Epithelial cell of proximal tubule (primary cell): ENCODE measurements at regions not wholly inside any gene's neighbourhood (a gene's known extent, or its start where the extent isn't known, plus 50 kb on each side); places are given as distances from the start of the nearest gene placed in this dataset.

Experiments used
- DNase-seq: peaks from one replicate; pipeline ENCODE4 v3.0.0-alpha.2; 2011; ENCODE audit warnings: low read depth
- H3K4me3 ChIP-seq: 2 replicates; pipeline ENCODE4 v1.5.1; 2011; ENCODE audit warnings: low read depth, mild to moderate bottlenecking, low read length
- CTCF ChIP-seq: conservative IDR thresholded peaks from 2 replicates; pipeline ENCODE4 v1.5.1; 2012; ENCODE audit warnings: low read depth, mild to moderate bottlenecking, low read length

DNA sequence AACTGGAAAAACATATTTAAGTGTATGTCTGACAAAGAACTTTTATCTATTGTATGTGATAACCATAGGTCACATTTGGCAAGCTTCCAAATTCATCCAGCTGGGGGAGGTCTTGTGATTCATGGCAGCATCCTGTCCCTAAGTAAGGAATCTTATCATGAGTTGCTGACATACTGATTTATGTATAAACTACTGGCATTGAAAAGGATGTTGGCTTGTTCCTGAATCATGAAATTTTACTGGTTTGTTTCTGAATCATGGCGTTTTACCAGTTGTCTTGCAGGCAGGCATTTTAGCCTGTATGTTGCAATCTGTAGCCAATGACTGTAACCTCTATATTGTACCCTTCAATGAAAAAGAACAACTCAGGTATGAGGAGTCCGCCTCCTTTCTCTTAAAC lies 244.8 kb downstream of the IPO8 start:
- no peak overlapping the region for H3K4me3 ChIP-seq
- TF ChIP-seq CTCF, result no peak
- DNase-seq, result no peak

- TF ChIP-seq CTCF, result no peak
- H3K4me3 ChIP-seq, result no peak overlapping the region
- DNase-seq, result no peak
These were observed 245.4 kb downstream of the IPO8 start for GRCh38 chr12:30450226-30450625.

GRCh38 chr12:30448038-30448437 lies 247.6 kb downstream of the IPO8 start:
- no peak for TF ChIP-seq CTCF
- no peak overlapping the region for H3K4me3 ChIP-seq
- DNase-seq, result no peak

DNA sequence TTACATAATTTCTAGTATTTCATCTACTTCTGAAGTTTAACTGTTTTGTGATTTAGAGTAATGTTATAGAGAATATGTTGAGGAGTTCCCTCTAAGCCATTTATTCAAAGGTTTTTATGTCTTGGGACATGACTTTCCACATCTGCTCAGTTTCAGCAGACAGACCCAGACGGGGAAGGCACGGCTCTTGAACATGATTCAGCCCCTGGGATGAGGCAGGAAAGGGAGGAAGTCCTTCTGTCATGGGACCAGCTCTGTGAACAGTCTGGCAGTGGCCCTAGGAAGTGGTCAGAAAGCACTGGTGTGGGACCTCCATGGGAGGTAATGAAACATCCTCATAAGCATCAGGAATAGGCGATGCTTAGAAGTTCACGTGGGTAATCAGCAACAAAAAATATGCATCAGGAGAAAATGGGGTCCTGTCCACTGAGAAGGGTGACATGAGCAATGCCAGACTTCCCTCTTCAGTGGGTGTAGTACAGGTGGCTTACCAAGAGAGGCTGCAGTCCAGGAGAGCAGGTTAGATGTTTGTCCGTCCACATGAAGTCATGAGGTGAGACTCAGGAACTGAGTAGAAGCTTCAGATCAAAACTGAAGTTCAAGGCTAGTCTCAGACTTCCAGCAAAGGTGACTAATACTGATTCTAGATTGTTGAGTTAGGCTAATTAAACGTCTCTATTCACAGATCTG lies 248.5 kb downstream of the IPO8 start:
- no peak overlapping the region for H3K4me3 ChIP-seq
- TF ChIP-seq CTCF, result no peak
- no peak for DNase-seq

DNA sequence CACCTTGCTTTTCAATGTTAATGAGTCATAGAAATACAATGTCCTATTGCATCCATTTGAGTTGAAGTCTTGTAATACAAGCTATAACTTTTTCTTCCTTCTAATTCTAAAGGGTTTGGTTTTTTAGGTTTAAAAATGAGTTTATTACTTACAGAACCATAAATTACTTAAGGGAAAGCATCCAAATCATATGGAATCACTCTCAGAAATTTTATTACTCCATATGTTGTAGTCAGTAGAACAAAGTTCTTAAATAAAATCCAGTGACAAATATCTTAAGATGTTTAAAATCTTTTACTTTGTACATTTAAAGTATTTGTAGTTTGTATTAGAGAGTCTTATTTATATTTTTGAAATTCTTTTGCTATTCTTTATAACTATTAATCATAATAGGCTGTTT lies 253.2 kb downstream of the IPO8 start:
- TF ChIP-seq CTCF, result no peak
- DNase-seq, result no peak
- H3K4me3 ChIP-seq, result no peak overlapping the region

- TF ChIP-seq CTCF, result peak; percentile 53
- H3K4me3 ChIP-seq, result no peak overlapping the region
- no peak for DNase-seq
These were observed 254.7 kb downstream of the IPO8 start for GRCh38 chr12:30440826-30441602.
